Osteocyte (in vitro differentiated cells): ENCODE measurements at regions not wholly inside any gene's neighbourhood (a gene's known extent, or its start where the extent isn't known, plus 50 kb on each side); places are given as distances from the start of the nearest gene placed in this dataset.

Experiments
- DNase-seq: peaks from one replicate; pipeline ENCODE4 v3.0.0; 2021; ENCODE audit warnings: mixed read lengths; ENCODE audit not compliant: unreplicated experiment; ENCODE audit errors: extremely low spot score
- H3K27ac Mint-ChIP-seq: one replicate; pipeline ENCODE4 v1.8.0; 2021; ENCODE audit warnings: mild to moderate bottlenecking, mixed read lengths; ENCODE audit not compliant: unreplicated experiment
- H3K27me3 Mint-ChIP-seq: one replicate; pipeline ENCODE4 v1.8.0; 2021; ENCODE audit warnings: mixed read lengths; ENCODE audit not compliant: unreplicated experiment
- H3K36me3 Mint-ChIP-seq: one replicate; pipeline ENCODE4 v1.8.0; 2021; ENCODE audit warnings: mixed read lengths; ENCODE audit not compliant: unreplicated experiment
- H3K4me1 Mint-ChIP-seq: one replicate; pipeline ENCODE4 v1.8.0; 2021; ENCODE audit warnings: mixed read lengths; ENCODE audit not compliant: unreplicated experiment
- H3K4me3 Mint-ChIP-seq: one replicate; pipeline ENCODE4 v1.8.0; 2021; ENCODE audit warnings: mild to moderate bottlenecking, moderate library complexity, mixed read lengths; ENCODE audit not compliant: unreplicated experiment
- H3K9me3 Mint-ChIP-seq: one replicate; pipeline ENCODE4 v1.8.0; 2021; ENCODE audit warnings: mixed read lengths; ENCODE audit not compliant: unreplicated experiment
- CTCF ChIP-seq: fragments of 200-600 bp; sonication (generic); IDR thresholded peaks from 2 replicates; pipeline ENCODE4 v1.5.0; 2021; ENCODE audit warnings: antibody characterized with exemption, mild to moderate bottlenecking, moderate library complexity

GRCh38 chr5:131021646-131022045, 143.4 kb downstream of the HINT1 start:
- DNase-seq: no peak

DNA sequence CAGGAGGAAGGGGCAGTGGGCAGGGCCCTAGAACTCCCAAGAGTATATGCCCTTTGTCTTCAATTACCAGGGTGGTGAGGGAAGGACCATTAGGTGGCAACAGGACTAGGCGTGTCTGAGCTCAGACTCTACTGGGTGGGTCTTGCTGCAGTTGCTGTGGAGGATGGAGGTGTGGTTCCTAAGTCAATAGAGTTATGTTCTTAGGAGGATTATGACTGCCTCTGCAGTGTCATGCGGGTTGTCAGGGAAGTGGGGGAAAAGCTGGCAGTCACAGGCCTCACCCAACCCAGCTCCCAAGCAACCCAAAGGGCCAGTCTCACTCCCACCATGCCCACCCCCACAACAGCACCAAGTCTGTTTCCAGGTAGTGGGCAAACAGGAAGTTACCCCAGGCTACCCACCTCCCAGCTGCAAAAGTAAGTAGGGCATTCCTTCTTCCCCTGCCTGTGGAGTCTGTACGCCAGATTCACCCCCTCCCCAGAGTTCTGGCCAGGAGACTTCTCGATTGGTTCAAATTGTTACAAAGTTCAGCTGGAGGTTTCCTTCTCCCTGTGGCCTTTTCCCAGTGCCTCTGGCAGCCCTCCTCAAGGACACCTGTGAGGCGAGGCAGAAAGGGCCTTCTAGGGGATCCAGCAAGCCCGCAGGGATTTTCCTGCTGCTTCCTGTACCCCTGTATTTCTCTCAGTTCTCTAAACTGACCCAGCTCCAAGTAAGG, 145.3 kb downstream of the HINT1 start:
- Mint-ChIP-seq H3K27me3 (peaks cover 57% of the 10 kb centered on the region), H3K36me3 (peaks cover 4% of the 10 kb centered on the region), H3K4me3 (no peak overlapping the region), H3K4me1 (no peaks in the 10 kb centered on the region), H3K9me3 (peaks cover 36% of the 10 kb centered on the region), H3K27ac (no peak overlapping the region)
- no peak for TF ChIP-seq CTCF
- no peak for DNase-seq

More at GRCh38 chr5:131021646-131022045, 143.4 kb downstream of the HINT1 start:
- no peaks in the 10 kb centered on the region for H3K4me1 Mint-ChIP-seq
- H3K36me3 Mint-ChIP-seq: no peaks in the 10 kb centered on the region
- H3K27ac Mint-ChIP-seq: no peak overlapping the region
- H3K9me3 Mint-ChIP-seq: peaks cover 24% of the 10 kb centered on the region
- TF ChIP-seq CTCF: no peak
- H3K4me3 Mint-ChIP-seq: no peak overlapping the region
- H3K27me3 Mint-ChIP-seq: peaks cover 48% of the 10 kb centered on the region

GRCh38 chr5:131019111-131019510, 145.9 kb downstream of the HINT1 start:
- no peak for TF ChIP-seq CTCF
- peaks cover 53% of the 10 kb centered on the region for H3K27me3 Mint-ChIP-seq
- peaks cover 4% of the 10 kb centered on the region for H3K36me3 Mint-ChIP-seq

GRCh38 chr5:131008329-131008728, 156.7 kb downstream of the HINT1 start:
- Mint-ChIP-seq H3K4me1 (no peaks in the 10 kb centered on the region), H3K4me3 (no peak overlapping the region), H3K27ac (no peak overlapping the region), H3K36me3 (no peaks in the 10 kb centered on the region), H3K27me3 (peaks cover 47% of the 10 kb centered on the region), H3K9me3 (peaks cover 4% of the 10 kb centered on the region)
- TF ChIP-seq CTCF: no peak
- DNase-seq: no peak

More at GRCh38 chr5:131019111-131019510, 145.9 kb downstream of the HINT1 start:
- Mint-ChIP-seq H3K9me3 (peaks cover 36% of the 10 kb centered on the region), H3K27ac (no peak overlapping the region), H3K4me3 (no peak overlapping the region), H3K4me1 (no peaks in the 10 kb centered on the region)
- DNase-seq: no peak

DNA sequence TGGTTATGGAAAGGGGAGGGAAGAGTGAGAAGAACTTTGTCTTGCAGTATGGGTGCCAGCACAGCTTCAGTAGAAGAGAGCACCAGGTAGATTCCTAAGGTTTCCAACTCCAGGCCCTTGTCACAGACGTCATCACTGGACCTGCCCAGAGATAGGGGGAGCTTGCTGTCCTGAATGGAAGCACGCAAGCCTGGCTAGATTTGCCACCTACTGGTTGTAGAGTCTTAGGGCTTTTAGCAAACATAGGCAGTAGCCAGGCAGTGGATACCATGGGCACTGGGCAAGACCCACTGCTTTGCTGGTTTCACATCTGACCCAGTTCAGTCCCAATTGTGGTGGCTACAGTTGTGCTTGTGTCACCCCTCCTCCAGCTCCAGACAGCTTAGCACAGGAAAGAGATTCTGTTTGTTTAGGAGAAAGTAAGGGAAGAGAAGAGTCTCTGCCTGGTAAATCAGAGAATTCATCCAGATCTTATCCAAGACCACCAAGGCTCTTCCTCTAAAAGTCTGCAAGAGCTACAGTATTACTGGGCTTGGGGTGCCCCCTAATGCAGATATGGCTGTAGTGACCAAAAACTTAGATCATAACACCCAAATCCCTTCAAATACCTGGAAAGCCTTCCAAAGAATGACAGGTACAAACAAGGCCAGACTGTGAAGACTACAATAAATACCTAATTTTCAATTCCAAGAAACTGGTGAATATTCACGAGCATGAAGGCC, 158.9 kb downstream of the HINT1 start:
- TF ChIP-seq CTCF: peak; percentile 51
- Mint-ChIP-seq H3K4me3 (no peak overlapping the region), H3K9me3 (peaks cover 4% of the 10 kb centered on the region), H3K4me1 (no peaks in the 10 kb centered on the region), H3K27ac (no peak overlapping the region), H3K27me3 (peaks cover 32% of the 10 kb centered on the region), H3K36me3 (no peaks in the 10 kb centered on the region)
- DNase-seq: no peak
